GM19193 (cell line): ENCODE measurements at regions not wholly inside any gene's neighbourhood (a gene's known extent, or its start where the extent isn't known, plus 50 kb on each side); places are given as distances from the start of the nearest gene placed in this dataset.

Source experiments
- POLR2A ChIP-seq: IDR thresholded peaks from 4 replicates; pipeline ENCODE4 v1.6.1; 2011; ENCODE audit not compliant: insufficient read depth, insufficient read length; ENCODE audit errors: extremely low read depth

DNA sequence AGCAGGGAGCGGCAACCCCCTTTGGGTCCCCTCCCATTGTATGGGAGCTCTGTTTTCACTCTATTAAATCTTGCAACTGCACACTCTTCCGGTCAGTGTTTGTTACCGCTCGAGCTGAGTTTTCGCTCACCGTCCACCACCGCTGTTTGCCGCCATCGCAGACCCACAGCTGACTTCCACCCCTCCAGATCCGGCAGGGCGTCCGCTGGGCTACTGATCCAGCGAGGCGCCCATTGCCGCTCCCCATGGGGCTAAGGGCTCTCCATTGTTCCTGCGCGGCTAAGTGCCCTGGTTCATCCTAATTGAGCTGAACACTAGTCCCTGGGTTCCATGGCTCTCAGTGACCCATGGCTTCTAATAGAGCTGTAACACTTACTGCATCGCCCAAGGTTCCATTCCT, 115.6 kb upstream of the AUTS2 start:
- TF ChIP-seq POLR2A = no peak

GRCh38 chr7:69489533-69489932, 108.7 kb upstream of the AUTS2 start:
- no peak for TF ChIP-seq POLR2A

DNA sequence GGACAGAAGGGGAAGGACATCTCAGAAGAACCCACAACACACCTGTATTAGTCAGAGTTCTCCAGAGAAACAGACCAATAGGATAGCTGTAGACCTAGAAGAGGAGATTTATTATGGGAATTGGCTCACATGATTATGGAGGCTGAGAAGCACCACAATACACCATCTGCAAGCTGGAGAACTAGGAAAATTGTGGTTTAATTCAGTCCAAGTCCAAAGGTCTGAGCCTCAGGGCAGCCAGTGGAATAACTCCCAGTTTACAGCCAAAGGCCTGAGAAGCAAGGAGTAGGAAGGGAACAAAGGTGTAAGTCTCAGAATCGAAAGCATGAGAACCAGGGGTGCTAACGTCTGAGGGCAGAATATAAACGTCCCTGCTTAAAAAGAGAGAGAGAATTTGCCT, 99.6 kb upstream of the AUTS2 start:
- TF ChIP-seq POLR2A = no peak

GRCh38 chr7:69502358-69502757, 95.9 kb upstream of the AUTS2 start:
- TF ChIP-seq POLR2A = no peak

DNA sequence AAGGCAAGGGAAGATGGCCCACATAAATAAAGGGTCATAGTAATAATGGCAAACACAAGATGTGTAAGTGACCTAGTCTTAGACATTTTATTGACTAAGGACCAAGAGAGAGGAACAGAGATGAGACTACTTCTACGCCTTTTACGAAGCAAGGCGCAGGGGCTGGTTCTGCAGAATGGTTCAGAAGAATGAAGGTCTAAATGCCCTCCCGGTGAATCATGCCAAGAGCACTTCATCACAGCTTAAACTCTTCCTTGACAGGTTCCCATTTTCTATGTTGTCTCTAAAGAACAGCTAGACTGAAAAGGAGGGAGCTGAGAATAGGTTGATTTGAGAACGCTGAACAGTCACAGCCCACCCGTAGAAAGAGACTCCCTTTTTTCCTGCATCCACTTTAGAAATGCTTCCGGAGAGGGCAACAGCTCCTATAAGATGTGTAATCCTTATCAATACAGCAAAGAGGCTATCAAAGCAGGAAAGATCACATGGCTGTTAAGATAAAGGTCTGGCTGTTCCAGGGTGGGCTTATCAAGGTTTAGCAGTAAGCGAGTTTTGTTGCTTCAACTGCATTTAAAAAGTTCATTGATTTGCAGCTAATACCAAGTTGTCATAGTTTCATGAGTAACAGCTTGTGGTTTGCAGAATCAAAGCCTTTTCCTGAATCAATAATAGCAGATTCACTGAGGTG, 93.4 kb upstream of the AUTS2 start:
- no peak for TF ChIP-seq POLR2A

- TF ChIP-seq POLR2A = no peak
These were observed 89.5 kb upstream of the AUTS2 start for GRCh38 chr7:69508736-69509135.

GRCh38 chr7:69510114-69510513, 88.2 kb upstream of the AUTS2 start:
- TF ChIP-seq POLR2A = no peak

DNA sequence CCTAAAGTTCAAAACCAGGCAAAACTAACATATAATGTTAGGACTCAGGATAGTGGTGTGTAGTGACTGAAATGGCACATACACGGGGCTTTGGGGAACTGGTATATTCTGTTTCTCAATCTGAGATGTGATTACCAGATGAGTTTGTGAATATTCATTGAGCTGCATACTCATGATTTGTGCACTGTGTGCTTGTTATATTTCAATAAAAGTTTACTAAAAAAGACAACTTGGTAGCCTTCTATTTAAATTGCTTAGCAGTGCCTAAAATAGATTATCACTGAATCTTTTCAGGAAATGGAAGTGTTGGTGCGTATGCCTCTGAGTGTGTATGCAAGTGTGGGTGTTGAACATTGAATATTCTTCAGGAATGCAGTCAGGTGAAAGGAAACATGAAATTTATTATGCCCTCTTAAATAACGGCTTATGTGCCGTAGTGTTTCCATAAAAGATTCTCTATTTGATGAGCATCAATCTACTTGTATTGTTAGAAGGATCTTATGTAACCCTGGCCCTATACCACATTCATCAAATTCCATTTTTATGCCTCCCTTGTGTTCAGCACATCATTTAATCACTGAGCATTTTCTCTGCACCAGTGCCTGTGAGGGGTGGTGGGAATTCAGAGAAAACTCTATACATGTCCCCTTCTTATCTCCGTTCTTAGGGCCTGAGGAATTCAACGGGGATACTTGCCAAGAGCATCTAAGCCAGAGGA, 82.6 kb upstream of the AUTS2 start:
- no peak for TF ChIP-seq POLR2A

DNA sequence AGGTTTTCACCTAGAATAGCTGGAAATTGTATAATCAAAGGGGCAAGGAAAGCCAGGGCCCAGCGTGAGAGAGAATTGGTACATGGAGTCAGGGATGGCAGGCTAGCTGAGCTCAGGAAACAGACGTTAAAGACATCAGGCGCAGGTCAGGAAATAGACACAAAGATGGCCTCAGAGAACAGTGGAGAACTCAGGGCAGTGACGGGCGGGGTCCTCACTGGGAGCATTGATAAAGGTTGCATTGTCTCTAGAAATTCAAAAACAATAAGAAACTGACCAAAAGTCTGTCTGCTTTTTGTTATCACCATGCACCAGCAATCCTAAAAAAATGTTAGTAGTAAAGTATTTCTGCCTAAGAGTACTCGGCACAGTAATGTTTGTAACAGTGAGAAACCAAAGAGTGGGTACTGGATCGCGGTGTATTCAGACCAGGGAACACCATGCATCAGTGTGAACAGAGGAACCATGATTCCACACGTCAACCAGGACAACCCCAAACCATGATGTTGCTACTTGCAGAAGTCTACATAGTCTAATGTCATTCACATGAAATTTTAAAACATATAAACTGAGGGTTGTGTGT, 81.9 kb upstream of the AUTS2 start:
- no peak for TF ChIP-seq POLR2A

DNA sequence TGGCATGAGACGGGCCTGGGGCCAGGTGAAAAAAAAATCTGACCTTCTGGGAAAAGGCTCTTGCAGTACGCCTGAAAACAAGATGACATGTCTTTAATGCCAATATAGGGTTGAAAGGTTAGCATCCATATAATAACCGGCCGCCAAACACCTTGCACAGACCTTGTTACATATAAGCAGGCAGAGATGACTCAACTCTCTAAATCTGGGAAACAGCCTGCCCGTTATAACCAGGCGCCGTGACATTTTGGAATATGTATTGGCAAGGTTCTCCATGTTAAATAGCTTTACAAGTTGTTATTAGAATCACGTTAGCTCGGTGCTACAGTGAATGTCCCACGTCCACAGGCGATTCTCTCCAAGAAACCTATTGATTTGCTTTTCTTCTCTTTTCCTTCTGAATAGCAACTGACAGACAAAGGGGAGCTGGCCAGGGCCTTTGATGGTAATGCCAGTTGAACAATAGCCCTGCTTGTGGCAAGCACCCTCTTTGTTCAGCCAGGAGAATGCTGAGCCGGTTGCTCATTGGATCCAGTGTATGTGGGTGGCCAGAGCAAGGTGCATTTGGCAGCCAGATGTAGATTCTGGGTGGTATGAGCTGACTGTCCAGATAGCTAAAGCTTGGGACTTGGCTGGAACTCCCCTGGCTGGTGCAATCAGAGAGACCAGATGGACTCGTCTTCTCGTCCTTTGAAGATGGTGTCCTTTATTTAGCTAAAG, 80.1 kb upstream of the AUTS2 start:
- no peak for TF ChIP-seq POLR2A

GRCh38 chr7:69518705-69519077, 79.6 kb upstream of the AUTS2 start:
- no peak for TF ChIP-seq POLR2A

DNA sequence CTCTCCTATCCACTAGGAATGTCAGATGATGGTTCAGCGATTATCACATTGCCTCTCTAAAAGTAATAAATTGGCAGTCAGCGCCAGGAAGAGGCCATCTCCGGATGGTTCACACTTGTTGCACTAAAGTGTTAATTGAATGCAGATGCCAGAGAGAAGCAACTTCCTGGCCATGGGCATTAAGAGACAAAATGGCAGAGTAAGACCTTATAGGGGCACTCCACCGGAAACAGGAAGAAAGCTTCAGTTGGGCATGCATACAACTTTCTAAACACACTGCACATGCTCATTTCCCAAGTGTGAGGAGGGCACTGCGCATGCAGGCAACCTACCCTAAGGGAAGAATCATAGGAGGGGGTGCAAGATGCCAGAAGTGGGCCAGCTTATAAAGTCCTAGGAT, 71.7 kb upstream of the AUTS2 start:
- no peak for TF ChIP-seq POLR2A

GRCh38 chr7:69527706-69528105, 70.6 kb upstream of the AUTS2 start:
- TF ChIP-seq POLR2A = no peak

- no peak for TF ChIP-seq POLR2A
These were observed 67.2 kb upstream of the AUTS2 start for GRCh38 chr7:69531050-69531449.

DNA sequence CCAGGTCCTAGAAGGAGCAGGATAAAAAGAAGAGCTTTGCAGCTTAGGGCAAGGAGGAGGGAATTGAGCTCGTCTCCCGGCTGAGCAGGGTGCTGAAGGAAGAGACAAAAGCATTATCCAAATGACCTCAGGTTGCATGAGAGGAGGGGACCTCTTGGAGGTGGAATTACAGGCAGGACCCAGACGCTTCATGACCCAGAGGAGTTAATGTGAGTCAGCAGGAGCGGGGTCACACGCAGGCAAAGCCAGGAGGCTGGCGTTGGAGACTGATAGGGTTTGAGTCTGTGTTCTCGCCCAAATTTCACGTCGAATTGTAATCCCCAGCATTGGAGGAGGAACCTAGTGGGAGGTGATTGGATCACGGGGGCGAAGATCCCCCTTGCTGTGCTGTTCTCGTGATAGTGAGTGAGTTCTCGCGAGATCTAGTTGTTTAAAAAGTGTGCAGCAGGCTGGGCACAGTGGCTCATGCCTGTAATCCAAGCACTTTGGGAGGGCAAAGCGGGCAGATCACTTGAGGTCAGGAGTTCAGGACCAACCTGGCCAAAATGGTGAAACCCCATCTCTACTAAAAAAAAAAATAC, 63.7 kb upstream of the AUTS2 start:
- no peak for TF ChIP-seq POLR2A
